Bronchial epithelial cell (primary cell): ENCODE measurements at regions not wholly inside any gene's neighbourhood (a gene's known extent, or its start where the extent isn't known, plus 50 kb on each side); places are given as distances from the start of the nearest gene placed in this dataset.

Source experiments
- DNase-seq: peaks from one replicate; pipeline ENCODE4 v3.0.0-alpha.2; 2010; ENCODE audit warnings: low read depth
- FAIRE-seq: peaks from 2 replicates; lab custom pipeline; 2011; peaks lifted over from hg19 to GRCh38; lab: Jason Lieb, UNC
- H3K27me3 ChIP-seq: 2 replicates; pipeline ENCODE4 v1.5.1; 2011; ENCODE audit warnings: low read length; ENCODE audit not compliant: control insufficient read depth, insufficient read depth
- H3K36me3 ChIP-seq: 2 replicates; pipeline ENCODE4 v1.5.1; 2011; ENCODE audit warnings: low read length; ENCODE audit not compliant: control insufficient read depth, insufficient read depth
- H3K4me3 ChIP-seq: 2 replicates; pipeline ENCODE4 v1.5.1; 2011; ENCODE audit warnings: mild to moderate bottlenecking, low read depth, low read length, control low read depth
- CTCF ChIP-seq: IDR thresholded peaks from 2 replicates; pipeline ENCODE4 v1.5.1; 2011; ENCODE audit warnings: mild to moderate bottlenecking, moderate library complexity, low read length, control low read depth, inconsistent platforms; ENCODE audit not compliant: insufficient read depth, severe bottlenecking

GRCh38 chr17:79670537-79671084 lies 59.8 kb upstream of the RBFOX3 start:
- Histone ChIP-seq H3K4me3 (no peak overlapping the region), H3K36me3 (no peaks in the 10 kb centered on the region), H3K27me3 (no peaks in the 10 kb centered on the region)
- FAIRE-seq (no peak), DNase-seq (no peak)
- TF ChIP-seq CTCF, result no peak

- H3K27me3 ChIP-seq, result no peaks in the 10 kb centered on the region
Observed at GRCh38 chr17:79669861-79670260, 59.0 kb upstream of the RBFOX3 start.

GRCh38 chr17:79668344-79669250 lies 57.7 kb upstream of the RBFOX3 start:
- DNase-seq (no peak), FAIRE-seq (peak; percentile 82)

More at GRCh38 chr17:79669861-79670260, 59.0 kb upstream of the RBFOX3 start:
- FAIRE-seq (no peak), DNase-seq (no peak)
- TF ChIP-seq CTCF, result no peak
- H3K36me3 ChIP-seq, result no peaks in the 10 kb centered on the region
- H3K4me3 ChIP-seq, result no peak overlapping the region

GRCh38 chr17:79667746-79668145 lies 56.9 kb upstream of the RBFOX3 start:
- H3K36me3 ChIP-seq, result no peaks in the 10 kb centered on the region
- H3K27me3 ChIP-seq, result no peaks in the 10 kb centered on the region
- FAIRE-seq, result peak; percentile 7
- H3K4me3 ChIP-seq, result no peak overlapping the region
- DNase-seq, result no peak
- TF ChIP-seq CTCF, result no peak

More at GRCh38 chr17:79668344-79669250, 57.7 kb upstream of the RBFOX3 start:
- TF ChIP-seq CTCF, result no peak
- no peaks in the 10 kb centered on the region for H3K27me3 ChIP-seq
- H3K36me3 ChIP-seq, result no peaks in the 10 kb centered on the region
- H3K4me3 ChIP-seq, result no peak overlapping the region

GRCh38 chr17:79667121-79667715 lies 56.4 kb upstream of the RBFOX3 start:
- no peak for DNase-seq
- H3K27me3 ChIP-seq, result no peaks in the 10 kb centered on the region
- no peaks in the 10 kb centered on the region for H3K36me3 ChIP-seq
- no peak for TF ChIP-seq CTCF
- peak; percentile 88 for FAIRE-seq
- no peak overlapping the region for H3K4me3 ChIP-seq
